ENCODE measurements at regions not wholly inside any gene's neighbourhood (a gene's known extent, or its start where the extent isn't known, plus 50 kb on each side); places are given as distances from the start of the nearest gene placed in this dataset.

DNA sequence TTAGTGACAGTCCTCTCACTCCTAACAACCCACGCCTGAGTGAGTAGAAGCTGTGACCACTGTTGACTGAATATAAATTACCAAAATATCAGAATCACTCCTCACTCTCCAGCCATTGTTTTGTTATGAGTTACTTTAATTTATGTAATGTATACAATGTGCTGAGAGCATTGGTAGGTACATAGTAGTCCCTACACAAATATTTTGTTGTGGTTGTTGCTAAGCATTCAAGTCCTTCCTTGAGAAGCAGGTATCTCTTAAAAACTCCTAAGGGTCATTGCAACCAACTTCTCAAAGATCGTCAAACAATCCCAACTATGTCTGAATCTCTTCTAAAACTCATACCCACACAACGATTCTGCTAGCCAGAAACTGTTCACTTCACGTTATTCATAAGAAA lies 476.8 kb upstream of the TNP1 start:
- DNase-seq (ENCODE audit: low spot score), result no peak

DNA sequence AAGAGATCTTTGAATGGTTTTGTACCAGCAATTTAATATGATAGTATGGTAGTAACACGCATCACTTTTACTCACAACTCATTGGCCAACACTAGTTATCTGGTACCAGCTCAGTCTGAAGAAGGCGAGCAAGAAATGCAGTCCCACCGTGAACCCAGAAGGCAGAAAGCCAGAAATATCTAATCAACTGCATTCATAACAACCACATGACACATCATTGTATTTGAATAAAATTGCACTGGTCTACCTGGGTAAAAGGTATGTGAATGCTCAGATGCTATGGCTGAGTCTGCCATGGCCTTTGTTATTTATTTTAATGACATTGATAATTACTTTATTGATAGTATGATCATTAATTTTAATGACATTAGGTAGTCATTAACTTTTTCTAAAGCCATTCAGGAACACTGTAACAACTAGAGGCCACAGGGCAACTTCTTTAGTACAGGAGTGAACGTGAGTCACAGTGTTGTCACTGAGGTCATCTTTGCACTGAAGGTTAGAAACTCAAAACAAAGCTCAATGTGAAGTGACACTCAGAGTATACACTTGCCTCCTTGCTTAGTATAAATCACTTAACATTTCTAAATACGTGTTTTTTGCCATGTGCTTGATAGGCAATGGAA lies 475.6 kb upstream of the TNP1 start:
- no peak for DNase-seq (ENCODE audit: low spot score)

DNA sequence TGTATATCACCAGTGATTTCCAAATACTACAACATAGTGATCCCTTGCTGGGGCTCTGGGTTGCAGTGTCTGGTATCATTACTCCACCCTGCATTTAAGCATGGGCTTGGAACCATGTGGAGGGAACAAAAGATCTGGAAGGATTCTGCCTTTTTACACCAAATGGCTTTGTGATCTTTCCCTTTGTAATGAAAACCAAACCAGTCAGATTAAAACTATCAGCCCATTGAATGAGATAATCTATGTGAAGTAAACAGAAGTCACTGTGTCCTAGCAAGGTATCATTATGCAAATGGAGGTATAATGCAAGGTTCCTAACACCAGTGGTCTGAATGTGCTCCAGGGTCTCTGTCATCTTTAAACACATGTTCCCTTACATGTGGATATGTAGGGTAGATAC lies 474.7 kb upstream of the TNP1 start:
- DNase-seq (ENCODE audit: low spot score), result no peak

DNA sequence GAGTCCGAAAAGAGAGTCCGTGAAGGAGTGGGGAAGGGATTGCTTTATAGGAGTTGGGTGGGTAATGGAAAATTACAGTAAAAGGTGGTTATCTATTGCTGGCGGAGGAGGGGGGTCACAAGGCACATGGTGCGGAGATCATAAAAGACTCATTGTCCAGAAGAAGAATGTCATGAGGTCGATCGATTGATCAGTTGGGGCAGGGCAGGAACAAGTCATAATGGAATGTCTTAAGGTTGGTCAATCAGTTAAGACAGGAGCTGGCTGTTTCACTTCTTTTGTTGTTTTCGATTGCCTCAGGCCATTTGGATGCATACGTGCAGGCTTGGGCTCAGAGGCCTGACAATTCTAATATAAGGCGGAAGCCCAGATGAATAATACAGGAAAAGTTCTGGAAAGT lies 473.0 kb upstream of the TNP1 start:
- DNase-seq (ENCODE audit: low spot score), result no peak

DNA sequence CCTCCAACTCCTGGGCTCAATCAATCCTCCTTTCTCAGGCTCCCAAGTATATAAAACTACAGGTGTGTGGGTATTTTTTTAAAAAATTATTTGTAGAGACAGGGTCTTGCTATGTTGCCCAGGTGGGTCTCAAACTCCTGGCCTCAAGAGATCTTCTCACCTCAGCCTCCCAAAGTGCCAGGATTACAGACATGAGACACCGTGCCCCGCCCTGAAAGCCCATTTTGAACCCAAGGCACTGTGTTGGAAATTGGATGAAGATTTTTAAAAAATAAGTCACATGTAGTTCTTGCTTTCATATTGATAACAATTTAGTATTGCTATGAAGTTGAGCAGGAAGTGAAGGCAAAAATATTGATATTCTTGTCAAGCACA lies 472.5 kb upstream of the TNP1 start:
- DNase-seq (ENCODE audit: low spot score), result no peak

DNA sequence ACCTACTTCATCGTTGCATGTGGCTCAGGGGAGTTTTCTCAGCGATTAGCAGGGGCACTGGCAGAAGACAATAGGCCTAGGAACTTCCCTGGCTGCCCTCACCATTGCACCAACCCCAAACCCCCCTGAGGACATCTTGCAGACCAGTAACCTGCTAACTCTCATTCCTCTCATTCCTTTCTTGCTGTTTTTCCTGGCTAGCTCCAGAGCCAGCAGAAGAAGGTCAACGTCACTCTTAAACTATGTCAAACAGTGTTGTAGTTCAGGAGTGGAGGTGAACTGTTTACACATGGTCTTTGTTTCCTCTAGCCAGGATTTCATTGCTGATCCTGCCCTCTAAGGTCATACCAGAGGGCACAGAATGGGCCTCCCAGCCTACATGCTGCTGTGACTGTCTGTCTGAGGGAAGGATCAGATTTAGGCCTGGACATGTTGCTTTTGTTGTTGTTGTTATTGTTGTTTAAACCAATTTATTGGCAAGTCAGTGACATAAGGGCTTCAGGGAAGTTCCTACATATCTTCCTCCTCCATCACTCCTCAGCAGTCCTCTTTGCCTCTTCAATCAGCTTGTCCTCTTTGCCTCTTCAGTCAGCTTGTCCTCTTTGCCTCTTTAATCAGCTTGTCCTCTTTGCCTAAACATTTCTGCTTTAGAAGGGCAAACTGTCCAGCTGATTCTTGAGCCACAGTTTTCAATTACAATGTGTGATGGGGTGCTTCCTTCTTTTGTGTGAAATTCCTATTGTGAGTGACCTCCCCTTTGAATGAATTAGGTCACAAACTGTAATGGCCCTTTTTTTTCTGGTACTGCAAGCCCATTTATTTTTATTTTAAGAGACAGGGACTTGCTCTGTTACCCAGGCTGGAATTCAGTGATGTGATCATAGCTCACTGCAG lies 471.9 kb upstream of the TNP1 start:
- no peak for DNase-seq (ENCODE audit: low spot score)

DNA sequence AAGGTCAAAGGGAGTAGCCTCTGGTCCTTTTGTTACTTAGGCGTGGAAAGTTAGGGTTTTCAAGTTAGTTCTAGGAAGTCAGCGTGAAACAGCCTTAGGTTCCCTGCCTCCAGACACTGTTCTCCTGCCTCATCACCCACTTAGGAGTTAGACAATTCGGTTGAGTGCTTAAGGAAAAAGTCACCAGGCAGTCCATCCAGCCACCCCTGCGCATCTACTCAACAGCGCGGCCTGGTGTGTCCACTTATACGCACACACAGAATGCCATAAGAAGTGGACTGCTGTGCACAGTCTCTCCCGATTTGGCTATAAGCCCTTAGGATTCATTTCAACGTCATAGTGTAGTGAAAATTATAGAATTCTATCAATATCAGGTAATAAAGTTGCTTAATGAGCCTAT lies 470.8 kb upstream of the TNP1 start:
- no peak for DNase-seq (ENCODE audit: low spot score)

DNA sequence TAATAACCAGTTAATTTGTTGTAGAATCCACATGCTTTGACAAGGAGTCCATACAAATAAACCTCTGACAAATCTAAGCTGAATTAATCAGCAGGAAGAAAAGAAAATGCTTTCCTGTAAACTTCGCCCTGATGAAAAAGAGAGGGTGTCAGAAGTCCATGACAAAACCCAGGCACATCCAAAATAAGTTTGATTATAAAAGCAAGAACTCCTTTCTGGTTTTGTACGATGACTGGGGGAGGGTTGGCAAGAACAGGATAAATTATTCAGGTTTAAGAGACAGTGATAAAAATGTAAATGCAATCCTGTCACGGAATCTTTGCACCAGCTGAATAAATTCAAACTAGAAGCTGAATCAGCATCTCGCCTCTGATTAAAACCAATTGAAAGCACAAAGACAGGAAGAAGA lies 469.2 kb upstream of the TNP1 start:
- no peak for DNase-seq (ENCODE audit: low spot score)

DNA sequence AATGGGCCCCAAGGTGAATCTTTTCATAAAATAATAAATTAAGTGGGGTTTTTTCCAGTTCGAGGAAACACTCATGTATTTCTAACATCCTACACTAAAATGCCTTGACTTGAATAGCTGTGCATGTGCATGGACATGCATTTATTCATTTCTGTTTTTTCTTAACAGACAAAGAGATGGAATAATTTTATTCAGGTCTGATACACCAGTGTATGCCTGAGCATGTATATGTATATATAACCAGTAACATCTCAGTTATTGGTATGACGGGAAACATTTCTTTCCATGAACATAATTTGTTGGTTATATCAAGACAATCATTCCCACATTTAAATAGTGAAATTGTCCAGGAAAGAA lies 468.7 kb upstream of the TNP1 start:
- no peak for DNase-seq (ENCODE audit: low spot score)

DNA sequence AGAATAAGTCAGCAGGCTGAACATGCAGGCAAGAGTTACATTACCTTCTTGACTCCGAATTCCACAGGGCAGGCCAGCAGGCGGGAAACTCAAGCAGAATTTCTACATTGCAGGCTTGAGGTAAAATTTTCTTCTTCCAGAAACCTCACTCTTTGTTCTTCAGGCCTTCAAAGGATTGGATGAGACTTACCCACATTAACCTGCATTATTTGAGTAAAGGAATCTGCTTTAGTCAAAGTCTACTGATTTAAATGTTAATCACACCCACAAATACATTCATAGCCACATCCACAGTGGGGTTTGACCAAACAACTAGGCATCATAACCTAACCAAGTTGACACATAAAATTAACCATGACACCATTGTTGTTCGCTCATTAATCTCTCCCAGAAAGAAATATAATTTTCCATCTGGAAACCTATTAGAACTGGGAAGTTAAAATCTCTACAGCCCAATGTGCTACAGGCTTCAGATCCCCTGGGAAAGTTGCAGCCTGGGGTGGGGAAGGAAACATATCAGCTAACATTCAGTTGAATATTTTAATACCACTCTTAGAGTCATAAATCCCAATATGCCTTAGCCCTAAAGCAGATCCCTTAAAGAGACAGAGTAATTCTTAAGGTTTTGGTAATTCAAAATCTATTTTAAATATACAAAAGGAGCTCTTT lies 468.2 kb upstream of the TNP1 start:
- no peak for DNase-seq (ENCODE audit: low spot score)

DNA sequence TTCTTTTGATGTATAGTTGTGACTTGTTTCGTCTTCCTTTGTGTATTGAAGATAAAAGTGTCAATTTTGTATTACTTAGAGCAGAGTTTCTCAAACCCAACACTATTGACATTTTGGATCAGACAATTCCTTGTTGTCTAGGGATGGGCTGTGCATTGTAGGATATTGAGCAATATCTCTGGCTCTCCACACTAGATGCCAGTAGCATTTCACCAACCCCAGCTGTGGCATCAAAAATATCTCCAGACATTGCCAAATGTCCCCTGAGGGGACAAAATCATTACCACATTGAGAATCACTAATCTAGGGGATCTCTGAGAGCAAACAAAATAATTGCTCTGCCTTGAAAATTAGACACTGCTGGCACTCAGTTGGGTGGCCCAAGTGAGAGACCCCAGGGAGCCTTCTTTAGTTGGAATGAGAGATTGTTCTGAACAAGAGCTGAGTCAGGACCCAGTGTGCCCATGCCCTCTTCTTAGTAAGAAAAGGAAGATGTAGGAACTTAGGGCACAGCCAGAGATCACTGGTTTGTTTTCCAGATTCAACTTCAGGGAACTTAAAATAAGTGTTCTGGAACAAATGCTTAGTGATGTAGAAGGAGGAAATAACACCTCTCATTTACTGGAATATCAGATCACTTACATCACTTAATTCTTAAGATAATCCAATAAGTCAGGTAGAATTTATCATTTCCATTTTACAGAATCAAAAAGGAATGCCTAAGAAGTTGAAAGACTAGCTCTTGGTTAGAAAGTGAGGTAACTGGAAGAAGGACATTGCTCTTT lies 466.6 kb upstream of the TNP1 start:
- no peak for DNase-seq (ENCODE audit: low spot score)

DNA sequence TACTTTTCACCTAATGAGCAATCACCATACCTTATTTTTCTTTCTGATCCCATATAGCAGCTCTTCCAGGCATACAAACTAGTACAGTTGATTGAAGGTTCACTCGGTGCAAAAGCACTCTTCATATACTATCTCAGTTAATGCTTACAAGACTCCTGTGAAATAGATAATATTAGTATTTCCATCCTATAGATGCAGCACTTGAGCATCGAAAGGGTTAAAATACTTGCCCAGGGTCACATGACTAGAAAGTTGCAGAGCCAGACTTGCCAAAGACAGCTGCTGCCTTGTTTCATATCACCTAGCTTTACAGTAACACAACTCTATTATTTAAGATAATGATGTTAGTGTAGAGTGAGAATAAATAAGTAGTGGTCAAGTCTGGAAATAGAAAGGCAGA lies 466.0 kb upstream of the TNP1 start:
- DNase-seq (ENCODE audit: low spot score), result no peak

DNA sequence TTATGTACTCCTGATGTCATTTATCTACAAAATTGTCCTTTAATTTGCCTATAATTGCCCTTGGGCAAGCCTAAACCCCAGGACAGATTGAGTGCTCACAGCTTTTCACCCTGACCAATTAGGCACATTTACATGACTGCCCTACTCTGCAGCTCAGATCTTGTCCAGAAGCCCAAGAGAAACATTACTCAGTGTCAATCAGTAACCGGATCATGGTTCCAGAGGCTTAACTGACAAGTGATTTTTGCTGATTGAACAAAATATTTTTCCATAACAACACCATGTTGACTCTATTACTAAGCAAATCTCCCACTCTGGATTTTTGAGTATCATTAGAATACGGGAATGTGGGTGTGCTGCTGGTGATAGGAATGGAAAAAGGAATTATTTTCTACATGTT lies 465.4 kb upstream of the TNP1 start:
- DNase-seq (ENCODE audit: low spot score), result no peak

DNA sequence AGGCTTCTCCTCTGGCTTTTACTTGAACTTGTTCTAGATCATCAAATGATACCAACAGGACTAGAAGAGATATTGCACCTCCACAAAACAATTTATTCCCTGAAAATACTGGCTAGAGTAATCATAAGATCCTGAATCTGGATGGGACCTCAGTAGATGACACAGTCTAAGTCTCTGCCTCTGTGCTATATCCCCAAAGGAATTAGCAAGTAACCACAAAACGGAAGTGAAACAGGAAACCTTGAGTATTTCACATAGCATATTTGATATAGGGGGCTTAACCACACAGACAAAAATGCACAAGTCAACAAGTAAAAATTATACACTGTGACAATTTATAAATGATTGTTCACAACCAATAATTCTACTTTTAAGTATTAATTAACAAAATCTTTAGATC lies 456.9 kb upstream of the TNP1 start:
- no peak for DNase-seq (ENCODE audit: low spot score)

DNA sequence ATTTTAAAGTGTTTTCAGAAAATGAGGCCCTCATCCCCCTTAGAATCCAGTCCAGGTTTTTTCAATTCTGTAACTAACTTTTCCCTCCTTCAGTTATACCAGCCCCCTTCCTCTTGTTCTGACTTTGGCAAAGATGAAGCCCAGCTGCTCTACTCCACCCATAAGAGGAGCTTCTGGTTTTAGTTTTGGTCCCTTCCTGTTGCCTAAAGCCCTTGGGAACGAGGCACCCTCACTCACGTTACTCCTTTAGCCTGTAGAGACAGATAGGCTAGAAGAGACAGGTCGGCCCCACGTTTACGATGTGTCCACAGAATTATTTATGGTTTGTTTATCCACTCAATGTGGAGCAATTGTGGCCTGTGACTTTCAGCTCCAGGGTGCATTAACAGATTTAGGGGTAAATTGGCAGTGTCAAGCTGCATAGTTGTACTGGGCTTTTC lies 454.2 kb upstream of the TNP1 start:
- DNase-seq (ENCODE audit: low spot score), result no peak

DNA sequence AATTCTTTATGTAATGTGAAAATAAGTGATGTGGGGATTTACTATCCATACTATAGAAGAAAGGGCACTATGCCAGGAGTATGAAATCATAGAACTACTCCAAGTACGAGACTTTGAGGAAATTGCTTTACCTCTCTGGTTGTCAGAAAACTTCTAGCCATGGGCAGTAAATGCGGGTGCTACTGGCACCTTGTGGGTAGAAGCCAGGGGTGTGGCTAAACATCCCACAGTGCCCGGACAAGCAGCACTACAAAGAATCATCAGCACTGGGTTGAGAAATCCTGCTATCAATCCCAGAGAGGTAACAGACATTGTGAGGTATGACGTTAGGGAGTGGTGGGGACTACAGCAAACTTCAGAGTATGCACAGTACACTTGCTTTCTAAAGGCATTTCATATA lies 453.5 kb upstream of the TNP1 start:
- DNase-seq (ENCODE audit: low spot score), result no peak

DNA sequence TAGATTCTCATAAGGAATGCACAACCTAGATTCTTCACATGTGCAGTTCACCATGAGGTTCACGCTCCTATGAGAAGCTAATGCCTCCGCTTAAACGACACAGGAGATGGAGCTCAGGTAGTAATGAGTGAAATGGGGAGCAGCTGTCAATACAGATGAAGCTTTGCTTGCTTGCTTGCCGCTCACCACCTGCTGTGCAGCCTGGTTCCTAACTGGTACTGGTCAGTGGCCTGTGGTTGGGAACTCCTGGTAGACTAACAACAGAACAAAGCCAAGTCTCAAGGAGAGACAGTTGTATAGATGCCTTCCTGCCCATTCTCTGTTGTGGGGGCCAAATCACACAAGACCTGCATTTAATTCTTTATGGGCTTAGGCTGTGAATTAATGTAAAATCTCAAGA lies 449.2 kb upstream of the TNP1 start:
- DNase-seq (ENCODE audit: low spot score), result no peak

DNA sequence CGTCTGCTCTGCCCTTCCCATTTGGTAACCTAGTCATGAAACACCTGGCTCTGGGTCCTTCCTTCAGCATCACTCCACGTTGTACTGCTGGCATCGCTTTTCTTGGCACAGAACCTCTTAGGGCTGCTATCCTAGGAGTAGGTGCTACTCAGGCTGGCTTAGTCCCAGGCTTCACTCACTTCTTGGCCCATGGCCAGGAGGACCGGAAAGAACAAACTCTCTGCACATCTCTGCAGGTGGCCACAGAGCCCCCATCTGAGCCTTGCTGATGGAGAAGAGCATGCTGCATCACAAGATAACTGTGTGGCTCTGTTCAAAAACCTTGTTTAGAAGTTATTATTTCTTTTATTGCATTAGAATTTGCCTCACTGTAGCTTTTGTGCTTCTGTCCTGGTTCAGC lies 447.2 kb upstream of the TNP1 start:
- no peak for DNase-seq (ENCODE audit: low spot score)

DNA sequence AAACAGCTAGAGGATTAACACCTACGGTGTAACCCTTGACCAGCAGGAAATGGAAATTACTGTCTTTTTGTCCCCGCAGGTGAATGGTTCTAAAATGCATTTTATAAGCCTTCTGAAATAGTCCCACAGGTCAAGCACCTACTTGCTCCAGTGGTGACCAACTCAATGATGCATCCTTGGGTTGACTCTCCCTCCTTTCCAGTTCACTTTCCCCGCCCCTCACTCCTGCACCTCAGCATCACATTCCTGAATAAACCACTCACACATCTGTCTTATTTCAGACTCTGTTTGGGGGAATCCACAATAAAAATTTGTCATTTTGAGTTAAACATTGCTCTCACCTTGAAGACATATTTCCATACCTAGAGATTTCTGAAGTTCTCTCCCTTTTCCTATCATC lies 446.0 kb upstream of the TNP1 start:
- DNase-seq (ENCODE audit: low spot score), result no peak

DNA sequence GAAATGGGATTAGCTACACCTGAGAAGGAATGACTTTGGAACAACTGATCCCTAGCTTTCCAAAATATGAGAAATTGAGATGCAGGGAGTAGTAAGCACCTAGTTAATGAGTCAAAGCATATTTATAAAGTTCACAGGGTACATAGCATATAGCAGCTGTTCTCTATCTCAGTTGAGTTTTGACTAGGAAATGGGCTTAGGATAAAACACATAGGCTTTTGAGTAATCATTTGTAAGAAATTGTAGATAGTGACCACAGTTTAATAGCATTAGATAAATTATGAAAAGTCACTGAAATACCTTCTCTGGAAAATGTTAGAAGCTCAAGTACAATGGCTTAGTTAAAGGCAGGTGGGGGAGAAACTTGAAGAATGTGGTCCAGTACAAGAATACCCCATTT lies 444.7 kb upstream of the TNP1 start:
- no peak for DNase-seq (ENCODE audit: low spot score)

DNA sequence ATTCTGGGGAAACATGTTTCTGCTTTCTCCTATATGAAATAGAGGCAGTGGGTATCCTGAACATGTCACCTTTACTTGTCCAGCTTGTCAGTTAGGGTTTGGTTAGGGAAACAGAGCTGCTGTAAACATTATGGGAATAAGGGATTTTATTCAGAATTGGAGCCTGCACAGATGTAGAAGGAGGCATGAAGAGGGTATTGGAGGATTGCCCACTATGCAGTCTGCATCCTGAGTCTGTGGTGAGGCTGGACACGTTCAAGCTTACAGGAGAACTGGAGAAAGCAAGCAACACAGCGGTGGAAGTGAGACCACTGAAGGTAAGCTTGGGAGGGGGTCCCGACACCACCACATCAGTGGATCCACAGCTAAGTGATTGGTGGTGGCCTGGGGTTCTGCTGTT lies 443.0 kb upstream of the TNP1 start:
- no peak for DNase-seq (ENCODE audit: low spot score)

DNA sequence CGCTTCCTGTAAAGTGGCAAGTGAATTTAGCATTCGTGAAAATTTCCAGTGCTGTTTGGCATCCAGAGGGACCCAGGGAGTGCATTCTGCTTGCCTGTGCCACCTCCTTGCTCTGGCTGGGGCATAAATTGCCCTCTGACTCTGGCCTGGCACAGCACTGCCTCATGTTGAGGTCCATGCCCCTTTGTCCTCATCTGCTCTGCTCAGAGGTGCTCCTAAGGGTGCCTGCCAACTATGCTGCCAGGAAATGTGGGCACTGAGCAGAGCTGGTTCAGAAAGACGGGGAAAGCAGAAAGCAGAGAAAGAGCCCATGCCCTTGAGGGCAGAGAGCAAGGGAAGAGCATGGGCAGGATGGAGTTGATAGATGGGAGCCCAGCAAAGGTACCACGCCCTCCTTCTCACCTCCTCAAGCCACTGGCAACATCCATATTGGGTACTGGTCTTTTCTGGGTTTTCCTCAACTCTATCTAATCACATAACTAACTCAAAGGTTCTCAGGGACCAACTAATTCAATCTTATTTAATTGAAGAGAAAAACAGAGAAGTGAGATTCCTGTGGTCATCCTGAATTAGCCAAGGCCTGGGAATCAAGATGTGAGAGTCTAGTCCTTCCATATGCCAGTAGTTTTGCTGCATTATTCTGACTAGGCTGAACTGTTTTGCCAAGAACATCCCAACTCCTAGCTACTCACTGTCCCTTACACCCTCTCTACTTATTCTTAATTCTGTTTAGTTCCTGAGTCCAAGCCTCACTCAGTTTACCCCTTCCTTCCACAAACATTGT lies 441.5 kb upstream of the TNP1 start:
- no peak for DNase-seq (ENCODE audit: low spot score)

Measured in activated CD4-positive, alpha-beta T cell treated with anti-CD3 and anti-CD28 coated beads, Interleukin-2, Interleukin-4, amounts not matched to agents 100 ng/mL and 50 ng/mL, durations not matched to agents 16 hours and 8 hours (primary cell).